HEK293 (cell line): ENCODE measurements at regions not wholly inside any gene's neighbourhood (a gene's known extent, or its start where the extent isn't known, plus 50 kb on each side); places are given as distances from the start of the nearest gene placed in this dataset.

Experiments used
- CTCF ChIA-PET: fragments of 350-600 bp; formaldehyde crosslinking; extraction: SDS; loops from one replicate; lab custom pipeline; 2021; ENCODE audit warnings: antibody characterized with exemption; lab: Yijun Ruan, JAX
- POLR2A ChIA-PET: fragments of 300-600 bp; formaldehyde crosslinking; extraction: SDS; loops from one replicate; lab custom pipeline; 2020; ENCODE audit warnings: antibody characterized with exemption, inconsistent platforms; lab: Yijun Ruan, JAX
- H3K27ac ChIP-seq: fragments of 200-500 bp; sonication (Bioruptor generic); 2 replicates; pipeline ENCODE4 v1.5.1; 2014; ENCODE audit warnings: low read depth, low read length, control low read depth, inconsistent platforms; ENCODE audit errors: extremely low read depth
- H3K36me3 ChIP-seq, 2 experiments: fragments of 200-500 bp in 1 of 2; sonication (Bioruptor generic) in 1 of 2; 1 replicate in 1 of 2; 2 replicates in 1 of 2; pipeline ENCODE4 v1.5.1; 2014 to 2017; ENCODE audit warnings: inconsistent platforms in 2 of 2, low read length in 2 of 2; ENCODE audit not compliant: control insufficient read depth in 2 of 2, insufficient read depth in 1 of 2
- H3K4me1 ChIP-seq: fragments of 200-500 bp; sonication (Bioruptor generic); 2 replicates; pipeline ENCODE4 v1.5.1; 2014; ENCODE audit warnings: mild to moderate bottlenecking, low read length, inconsistent platforms; ENCODE audit not compliant: control insufficient read depth, insufficient read depth
- H3K4me3 ChIP-seq: 2 replicates; pipeline ENCODE4 v1.5.1; 2011; ENCODE audit warnings: low read depth, mild to moderate bottlenecking, control low read depth, low read length, moderate library complexity
- H3K9me3 ChIP-seq: fragments of 200-500 bp; sonication (Bioruptor generic); 2 replicates; pipeline ENCODE4 v1.5.1; 2014; ENCODE audit warnings: low read depth, low read length, inconsistent platforms; ENCODE audit not compliant: control insufficient read depth, insufficient read depth
- FEZF1 ChIP-seq: fragments of 450-650 bp; formaldehyde crosslinking; IDR thresholded peaks from 2 replicates; pipeline ENCODE4 v1.5.1; 2016; ENCODE audit warnings: missing biosample characterization, missing genetic modification characterization
- GFI1B ChIP-seq: fragments of 450-650 bp; formaldehyde crosslinking; IDR thresholded peaks from 2 replicates; pipeline ENCODE4 v1.5.1; 2016; ENCODE audit warnings: missing biosample characterization, missing genetic modification characterization
- KLF16 ChIP-seq: fragments of 450-650 bp; formaldehyde crosslinking; IDR thresholded peaks from 2 replicates; pipeline ENCODE4 v1.5.1; 2017; ENCODE audit warnings: missing biosample characterization, missing genetic modification characterization
- SCRT1 ChIP-seq: fragments of 450-650 bp; formaldehyde crosslinking; IDR thresholded peaks from 2 replicates; pipeline ENCODE4 v1.5.1; 2016; ENCODE audit warnings: missing biosample characterization, missing genetic modification characterization, borderline replicate concordance
- SCRT2 ChIP-seq: fragments of 450-650 bp; formaldehyde crosslinking; IDR thresholded peaks from 2 replicates; pipeline ENCODE4 v1.5.1; 2016; ENCODE audit warnings: missing biosample characterization, missing genetic modification characterization
- YY1 ChIP-seq: fragments of 450-650 bp; formaldehyde crosslinking; IDR thresholded peaks from 2 replicates; pipeline ENCODE4 v1.5.1; 2018; ENCODE audit warnings: missing biosample characterization, missing genetic modification characterization
- ZNF169 ChIP-seq: fragments of 450-650 bp; formaldehyde crosslinking; IDR thresholded peaks from 2 replicates; pipeline ENCODE4 v1.5.1; 2016; ENCODE audit warnings: missing biosample characterization, missing genetic modification characterization
- ZNF280D ChIP-seq: fragments of 450-650 bp; formaldehyde crosslinking; IDR thresholded peaks from 2 replicates; pipeline ENCODE4 v1.5.1; 2016; ENCODE audit warnings: missing biosample characterization, missing genetic modification characterization
- ZNF350 ChIP-seq: fragments of 450-650 bp; formaldehyde crosslinking; IDR thresholded peaks from 2 replicates; pipeline ENCODE4 v1.5.0; 2017; ENCODE audit warnings: missing biosample characterization, mild to moderate bottlenecking, missing genetic modification characterization
- ZNF423 ChIP-seq: fragments of 450-650 bp; formaldehyde crosslinking; IDR thresholded peaks from 2 replicates; pipeline ENCODE4 v1.5.1; 2016; ENCODE audit warnings: missing biosample characterization, missing genetic modification characterization
- ZNF514 ChIP-seq: fragments of 450-650 bp; formaldehyde crosslinking; IDR thresholded peaks from 2 replicates; pipeline ENCODE4 v1.5.1; 2016; ENCODE audit warnings: missing biosample characterization, missing genetic modification characterization
- ZNF549 ChIP-seq: fragments of 450-650 bp; IDR thresholded peaks from 2 replicates; pipeline ENCODE4 v1.5.1; 2018; ENCODE audit warnings: missing biosample characterization, missing genetic modification characterization, mild to moderate bottlenecking, inconsistent platforms, moderate library complexity
- ZNF76 ChIP-seq: fragments of 450-650 bp; formaldehyde crosslinking; IDR thresholded peaks from 2 replicates; pipeline ENCODE4; 2016; ENCODE audit warnings: low read depth, missing biosample characterization, missing genetic modification characterization, borderline replicate concordance
- ZNF792 ChIP-seq: fragments of 450-650 bp; formaldehyde crosslinking; IDR thresholded peaks from 2 replicates; pipeline ENCODE4 v1.5.1; 2016; ENCODE audit warnings: missing biosample characterization, missing genetic modification characterization
- ZSCAN23 ChIP-seq: fragments of 450-650 bp; formaldehyde crosslinking; IDR thresholded peaks from 2 replicates; pipeline ENCODE4 v1.5.1; 2016; ENCODE audit warnings: missing biosample characterization, missing genetic modification characterization
- TF ChIP-seq, protein P1 (sequence below): fragments of 450-650 bp; formaldehyde crosslinking; IDR thresholded peaks from 2 replicates; pipeline ENCODE4 v1.5.1; 2017; ENCODE audit warnings: missing biosample characterization, missing genetic modification characterization
- TF ChIP-seq, protein P2 (sequence below): fragments of 450-650 bp; formaldehyde crosslinking; IDR thresholded peaks from 2 replicates; pipeline ENCODE4 v1.5.1; 2017; ENCODE audit warnings: missing biosample characterization, missing genetic modification characterization

DNA sequence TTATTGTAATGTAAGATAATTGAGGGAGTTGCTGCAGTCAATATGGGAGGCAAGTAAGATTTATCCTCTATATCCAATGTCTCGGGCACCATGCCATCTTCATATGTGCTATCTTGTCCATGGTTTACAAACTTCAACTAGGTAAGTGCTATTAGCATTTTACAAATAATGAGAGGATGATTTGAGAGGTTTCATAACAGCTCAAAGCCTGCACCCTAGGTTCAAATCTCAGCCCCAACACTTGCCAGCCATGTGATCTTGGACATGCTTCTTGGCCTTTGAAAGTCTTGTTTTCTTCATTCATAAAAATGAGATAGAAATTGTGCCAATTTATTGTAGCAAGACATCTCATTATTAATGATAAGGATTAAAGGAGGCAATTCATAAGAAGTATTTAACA is 108.8 kb downstream of the RND3 start (continued):
- TF ChIP-seq, protein P1, sequence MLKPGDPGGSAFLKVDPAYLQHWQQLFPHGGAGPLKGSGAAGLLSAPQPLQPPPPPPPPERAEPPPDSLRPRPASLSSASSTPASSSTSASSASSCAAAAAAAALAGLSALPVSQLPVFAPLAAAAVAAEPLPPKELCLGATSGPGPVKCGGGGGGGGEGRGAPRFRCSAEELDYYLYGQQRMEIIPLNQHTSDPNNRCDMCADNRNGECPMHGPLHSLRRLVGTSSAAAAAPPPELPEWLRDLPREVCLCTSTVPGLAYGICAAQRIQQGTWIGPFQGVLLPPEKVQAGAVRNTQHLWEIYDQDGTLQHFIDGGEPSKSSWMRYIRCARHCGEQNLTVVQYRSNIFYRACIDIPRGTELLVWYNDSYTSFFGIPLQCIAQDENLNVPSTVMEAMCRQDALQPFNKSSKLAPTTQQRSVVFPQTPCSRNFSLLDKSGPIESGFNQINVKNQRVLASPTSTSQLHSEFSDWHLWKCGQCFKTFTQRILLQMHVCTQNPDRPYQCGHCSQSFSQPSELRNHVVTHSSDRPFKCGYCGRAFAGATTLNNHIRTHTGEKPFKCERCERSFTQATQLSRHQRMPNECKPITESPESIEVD (tag by site-specific recombination), result no peak

GRCh38 chr2:150376553-150377335 is 110.7 kb downstream of the RND3 start:
- H3K4me3 ChIP-seq, result no peak overlapping the region
- H3K36me3 ChIP-seq, result no peaks in the 10 kb centered on the region
- no peaks in the 10 kb centered on the region for H3K9me3 ChIP-seq
- no peak overlapping the region for H3K27ac ChIP-seq
- TF ChIP-seq SCRT2 (tag by site-specific recombination) (no peak), YY1 (tag by site-specific recombination) (no peak)
- ChIA-PET POLR2A (no interaction called here), CTCF (no interaction called here)
- no peaks in the 10 kb centered on the region for H3K4me1 ChIP-seq

DNA sequence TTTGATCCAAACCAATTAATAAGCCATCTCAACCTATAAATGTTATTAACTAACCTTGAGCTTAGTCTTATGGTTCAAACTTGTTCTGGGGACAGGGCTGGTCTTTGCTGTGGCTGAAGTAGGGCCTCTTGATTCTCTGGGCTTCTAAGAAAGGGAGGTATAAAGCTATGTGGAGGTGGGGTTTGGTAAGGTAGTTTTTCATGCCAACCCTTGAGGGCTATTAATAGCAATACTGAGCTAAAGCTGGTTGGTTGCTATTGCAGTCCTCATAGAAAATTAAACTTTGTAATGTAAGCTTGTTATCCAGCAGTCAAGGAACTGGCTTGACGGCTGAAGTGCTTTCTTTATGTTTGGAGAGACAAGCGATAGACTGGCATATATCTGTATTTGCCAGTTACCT is 112.1 kb downstream of the RND3 start:
- Histone ChIP-seq H3K4me3 (no peak overlapping the region), H3K9me3 (no peaks in the 10 kb centered on the region), H3K27ac (no peak overlapping the region), H3K36me3 (no peaks in the 10 kb centered on the region), H3K4me1 (no peaks in the 10 kb centered on the region)
- TF ChIP-seq ZNF280D (no peak), ZNF549 (tag by site-specific recombination) (no peak), KLF16 (tag by site-specific recombination) (no peak), SCRT1 (tag by site-specific recombination) (no peak), ZNF350 (no peak), ZNF76 (tag by site-specific recombination) (no peak), GFI1B (tag by site-specific recombination) (no peak), ZSCAN23 (tag by site-specific recombination) (no peak), ZNF169 (no peak), ZNF514 (tag by site-specific recombination) (no peak), ZNF423 (no peak), ZNF792 (tag by site-specific recombination) (no peak), FEZF1 (tag by site-specific recombination) (no peak)
- TF ChIP-seq, protein P2, sequence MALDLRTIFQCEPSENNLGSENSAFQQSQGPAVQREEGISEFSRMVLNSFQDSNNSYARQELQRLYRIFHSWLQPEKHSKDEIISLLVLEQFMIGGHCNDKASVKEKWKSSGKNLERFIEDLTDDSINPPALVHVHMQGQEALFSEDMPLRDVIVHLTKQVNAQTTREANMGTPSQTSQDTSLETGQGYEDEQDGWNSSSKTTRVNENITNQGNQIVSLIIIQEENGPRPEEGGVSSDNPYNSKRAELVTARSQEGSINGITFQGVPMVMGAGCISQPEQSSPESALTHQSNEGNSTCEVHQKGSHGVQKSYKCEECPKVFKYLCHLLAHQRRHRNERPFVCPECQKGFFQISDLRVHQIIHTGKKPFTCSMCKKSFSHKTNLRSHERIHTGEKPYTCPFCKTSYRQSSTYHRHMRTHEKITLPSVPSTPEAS (tag by site-specific recombination), result no peak
- ChIA-PET CTCF (no interaction called here), POLR2A (no interaction called here)
